HEK293 (cell line): ENCODE measurements at regions not wholly inside any gene's neighbourhood (a gene's known extent, or its start where the extent isn't known, plus 50 kb on each side); places are given as distances from the start of the nearest gene placed in this dataset.

Experiments used
- CTCF ChIA-PET: fragments of 350-600 bp; formaldehyde crosslinking; extraction: SDS; loops from one replicate; lab custom pipeline; 2021; ENCODE audit warnings: antibody characterized with exemption; lab: Yijun Ruan, JAX
- POLR2A ChIA-PET: fragments of 300-600 bp; formaldehyde crosslinking; extraction: SDS; loops from one replicate; lab custom pipeline; 2020; ENCODE audit warnings: antibody characterized with exemption, inconsistent platforms; lab: Yijun Ruan, JAX
- H3K27ac ChIP-seq: fragments of 200-500 bp; sonication (Bioruptor generic); 2 replicates; pipeline ENCODE4 v1.5.1; 2014; ENCODE audit warnings: low read depth, low read length, control low read depth, inconsistent platforms; ENCODE audit errors: extremely low read depth
- H3K36me3 ChIP-seq, 2 experiments: fragments of 200-500 bp in 1 of 2; sonication (Bioruptor generic) in 1 of 2; 1 replicate in 1 of 2; 2 replicates in 1 of 2; pipeline ENCODE4 v1.5.1; 2014 to 2017; ENCODE audit warnings: inconsistent platforms in 2 of 2, low read length in 2 of 2; ENCODE audit not compliant: control insufficient read depth in 2 of 2, insufficient read depth in 1 of 2
- H3K4me1 ChIP-seq: fragments of 200-500 bp; sonication (Bioruptor generic); 2 replicates; pipeline ENCODE4 v1.5.1; 2014; ENCODE audit warnings: mild to moderate bottlenecking, low read length, inconsistent platforms; ENCODE audit not compliant: control insufficient read depth, insufficient read depth
- H3K4me3 ChIP-seq: 2 replicates; pipeline ENCODE4 v1.5.1; 2011; ENCODE audit warnings: low read depth, mild to moderate bottlenecking, control low read depth, low read length, moderate library complexity
- H3K9me3 ChIP-seq: fragments of 200-500 bp; sonication (Bioruptor generic); 2 replicates; pipeline ENCODE4 v1.5.1; 2014; ENCODE audit warnings: low read depth, low read length, inconsistent platforms; ENCODE audit not compliant: control insufficient read depth, insufficient read depth
- ATF2 ChIP-seq: fragments of 450-650 bp; formaldehyde crosslinking; IDR thresholded peaks from 2 replicates; pipeline ENCODE4 v1.5.1; 2016; ENCODE audit warnings: missing biosample characterization, missing genetic modification characterization, low read depth
- IKZF3 ChIP-seq: fragments of 450-650 bp; IDR thresholded peaks from 2 replicates; pipeline ENCODE4 v1.5.0; 2018; ENCODE audit warnings: missing biosample characterization, mild to moderate bottlenecking, missing genetic modification characterization, moderate library complexity
- REST ChIP-seq: fragments of 450-650 bp; formaldehyde crosslinking; IDR thresholded peaks from 2 replicates; pipeline ENCODE4 v1.5.1; 2016; ENCODE audit warnings: missing biosample characterization, missing genetic modification characterization
- SCRT1 ChIP-seq: fragments of 450-650 bp; formaldehyde crosslinking; IDR thresholded peaks from 2 replicates; pipeline ENCODE4 v1.5.1; 2016; ENCODE audit warnings: missing biosample characterization, missing genetic modification characterization, borderline replicate concordance
- ZBTB26 ChIP-seq: fragments of 450-650 bp; formaldehyde crosslinking; optimal IDR thresholded peaks from 2 replicates; pipeline ENCODE3; 2016; ENCODE audit warnings: missing biosample characterization, mild to moderate bottlenecking, missing genetic modification characterization
- ZBTB44 ChIP-seq: fragments of 450-650 bp; IDR thresholded peaks from 2 replicates; pipeline ENCODE4 v1.5.1; 2018; ENCODE audit warnings: missing biosample characterization, mild to moderate bottlenecking, missing genetic modification characterization
- ZBTB6 ChIP-seq: fragments of 450-650 bp; formaldehyde crosslinking; IDR thresholded peaks from 2 replicates; pipeline ENCODE4 v1.5.1; 2017; ENCODE audit warnings: missing biosample characterization, missing genetic modification characterization
- ZNF19 ChIP-seq: fragments of 450-650 bp; formaldehyde crosslinking; IDR thresholded peaks from 2 replicates; pipeline ENCODE4; 2016; ENCODE audit warnings: missing biosample characterization, missing genetic modification characterization, low read depth
- ZNF404 ChIP-seq: fragments of 450-650 bp; formaldehyde crosslinking; IDR thresholded peaks from 2 replicates; pipeline ENCODE4 v1.5.1; 2017; ENCODE audit warnings: missing biosample characterization, missing genetic modification characterization
- ZNF501 ChIP-seq: fragments of 450-650 bp; formaldehyde crosslinking; IDR thresholded peaks from 2 replicates; pipeline ENCODE4 v1.5.1; 2016; ENCODE audit warnings: missing biosample characterization, missing genetic modification characterization
- ZNF529 ChIP-seq: fragments of 450-650 bp; formaldehyde crosslinking; IDR thresholded peaks from 2 replicates; pipeline ENCODE4 v1.5.1; 2017; ENCODE audit warnings: missing genetic modification characterization, missing biosample characterization; ENCODE audit not compliant: insufficient replicate concordance
- ZNF555 ChIP-seq: fragments of 450-650 bp; formaldehyde crosslinking; conservative IDR thresholded peaks from 2 replicates; pipeline ENCODE4 v1.5.1; 2017; ENCODE audit warnings: missing biosample characterization, mild to moderate bottlenecking, missing genetic modification characterization, inconsistent platforms
- ZNF600 ChIP-seq: fragments of 450-650 bp; formaldehyde crosslinking; IDR thresholded peaks from 2 replicates; pipeline ENCODE4 v1.5.1; 2016; ENCODE audit warnings: missing biosample characterization, missing genetic modification characterization
- ZNF677 ChIP-seq: fragments of 450-650 bp; IDR thresholded peaks from 2 replicates; pipeline ENCODE4 v1.5.0; 2018; ENCODE audit warnings: missing biosample characterization, mild to moderate bottlenecking, missing genetic modification characterization, moderate library complexity
- ZNF747 ChIP-seq: fragments of 450-650 bp; formaldehyde crosslinking; IDR thresholded peaks from 2 replicates; pipeline ENCODE4 v1.5.1; 2016; ENCODE audit warnings: missing biosample characterization, missing genetic modification characterization
- ZNF785 ChIP-seq: fragments of 450-650 bp; formaldehyde crosslinking; IDR thresholded peaks from 2 replicates; pipeline ENCODE4 v1.5.1; 2016; ENCODE audit warnings: missing biosample characterization, missing genetic modification characterization

- TF ChIP-seq ZBTB26 (no peak), ZNF529 (tag by site-specific recombination) (no peak), ZNF600 (no peak), ZNF785 (tag by site-specific recombination) (no peak), REST (no peak)
These were observed 398.6 kb downstream of the SHANK2 start (continued) for GRCh38 chr11:70853770-70854108.

- Histone ChIP-seq H3K9me3 (no peaks in the 10 kb centered on the region), H3K36me3 (no peaks in the 10 kb centered on the region), H3K27ac (no peak overlapping the region), H3K4me1 (no peaks in the 10 kb centered on the region), H3K4me3 (no peak overlapping the region)
- ChIA-PET POLR2A (no interaction called here), CTCF (no interaction called here)
- TF ChIP-seq ZNF501 (tag by site-specific recombination), result no peak
- TF ChIP-seq IKZF3 (tag by site-specific recombination), result no peak
- no peak for TF ChIP-seq ZNF555 (tag by site-specific recombination)
- TF ChIP-seq ZNF404 (tag by site-specific recombination), result no peak
- no peak for TF ChIP-seq ATF2 (tag by site-specific recombination)
- TF ChIP-seq SCRT1 (tag by site-specific recombination), result no peak
- TF ChIP-seq ZNF677 (tag by site-specific recombination), result no peak
- TF ChIP-seq ZBTB6 (tag by site-specific recombination), result no peak
- TF ChIP-seq ZBTB44 (tag by site-specific recombination), result no peak
- TF ChIP-seq ZNF19, result no peak
- no peak for TF ChIP-seq ZNF747
These were observed 398.2 kb downstream of the SHANK2 start for GRCh38 chr11:70854201-70854600.
